K562 (cell line): ENCODE measurements at regions not wholly inside any gene's neighbourhood (a gene's known extent, or its start where the extent isn't known, plus 50 kb on each side); places are given as distances from the start of the nearest gene placed in this dataset.

ENCODE experiments used
- ESRRA ChIP-seq: fragments of 450-650 bp; IDR thresholded peaks from 2 replicates; pipeline ENCODE4 v1.6.1; 2014; ENCODE audit warnings: low read depth, mild to moderate bottlenecking, moderate library complexity, borderline replicate concordance
- SMAD1 ChIP-seq: fragments of 150-350 bp; IDR thresholded peaks from 2 replicates; pipeline ENCODE4 v1.6.1; 2014; ENCODE audit warnings: low read length, low read depth; ENCODE audit not compliant: partially characterized antibody
- ZBTB43 ChIP-seq: sonication (generic); formaldehyde crosslinking; IDR thresholded peaks from 2 replicates; pipeline ENCODE4 v1.8.0; 2023; ENCODE audit warnings: mild to moderate bottlenecking, missing genetic modification reagents
- ZNF143 ChIP-seq: sonication (generic); formaldehyde crosslinking; IDR thresholded peaks from 2 replicates; pipeline ENCODE4 v1.9.0; 2022; ENCODE audit warnings: mild to moderate bottlenecking, missing genetic modification reagents
- ZNF639 ChIP-seq, 2 experiments: fragments of 200-800 bp in 1 of 2; sonication (Bioruptor generic) in 1 of 2; sonication (generic) in 1 of 2; formaldehyde crosslinking in 1 of 2; IDR thresholded peaks in 1 of 2; conservative IDR thresholded peaks in 1 of 2; 2 replicates each; pipeline versions ENCODE4 v1.5.0 to v1.6.1; 2016 to 2020; ENCODE audit warnings: missing compliant biosample characterization in 1 of 2, missing genetic modification characterization in 1 of 2, missing genetic modification reagents in 1 of 2
- TF ChIP-seq, protein P1 (sequence below), 2 experiments: IDR thresholded peaks in 1 of 2; conservative IDR thresholded peaks in 1 of 2; 2 replicates each; pipeline ENCODE4 v1.6.1; 2016; ENCODE audit warnings: low read depth in 2 of 2, mild to moderate bottlenecking in 1 of 2, missing compliant biosample characterization in 1 of 2, missing genetic modification characterization in 1 of 2, moderate library complexity in 1 of 2
- TF ChIP-seq, protein P2 (sequence below): sonication (generic); formaldehyde crosslinking; IDR thresholded peaks from 2 replicates; pipeline ENCODE4 v1.8.0; 2022; ENCODE audit warnings: missing genetic modification reagents, mild to moderate bottlenecking, borderline replicate concordance
- TF ChIP-seq, protein P3 (sequence below): fragments of 450-650 bp; IDR thresholded peaks from 2 replicates; pipeline ENCODE4 v1.6.1; 2016; ENCODE audit warnings: low read depth

GRCh38 chr5:58258984-58259684 is 200.8 kb downstream of the PLK2 start:
- TF ChIP-seq SMAD1 (no peak), ZBTB43 (no peak), ESRRA (no peak), ZNF639 (CRISPR knock-in tag; conservative IDR thresholded peaks at IDR 0.05 in 1 of 2, IDR thresholded peaks at IDR 0.05 in 1 of 2) (no peak), ZNF143 (CRISPR knock-in tag) (no peak)
- TF ChIP-seq, protein P1, sequence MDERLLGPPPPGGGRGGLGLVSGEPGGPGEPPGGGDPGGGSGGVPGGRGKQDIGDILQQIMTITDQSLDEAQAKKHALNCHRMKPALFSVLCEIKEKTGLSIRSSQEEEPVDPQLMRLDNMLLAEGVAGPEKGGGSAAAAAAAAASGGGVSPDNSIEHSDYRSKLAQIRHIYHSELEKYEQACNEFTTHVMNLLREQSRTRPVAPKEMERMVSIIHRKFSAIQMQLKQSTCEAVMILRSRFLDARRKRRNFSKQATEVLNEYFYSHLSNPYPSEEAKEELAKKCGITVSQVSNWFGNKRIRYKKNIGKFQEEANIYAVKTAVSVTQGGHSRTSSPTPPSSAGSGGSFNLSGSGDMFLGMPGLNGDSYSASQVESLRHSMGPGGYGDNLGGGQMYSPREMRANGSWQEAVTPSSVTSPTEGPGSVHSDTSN (CRISPR knock-in tag; IDR thresholded peaks at IDR 0.05; ENCODE audit: low read depth): no peak
- TF ChIP-seq, protein P1 (tag; conservative IDR thresholded peaks at IDR 0.05; ENCODE audit: low read depth): no peak
- TF ChIP-seq, protein P2, sequence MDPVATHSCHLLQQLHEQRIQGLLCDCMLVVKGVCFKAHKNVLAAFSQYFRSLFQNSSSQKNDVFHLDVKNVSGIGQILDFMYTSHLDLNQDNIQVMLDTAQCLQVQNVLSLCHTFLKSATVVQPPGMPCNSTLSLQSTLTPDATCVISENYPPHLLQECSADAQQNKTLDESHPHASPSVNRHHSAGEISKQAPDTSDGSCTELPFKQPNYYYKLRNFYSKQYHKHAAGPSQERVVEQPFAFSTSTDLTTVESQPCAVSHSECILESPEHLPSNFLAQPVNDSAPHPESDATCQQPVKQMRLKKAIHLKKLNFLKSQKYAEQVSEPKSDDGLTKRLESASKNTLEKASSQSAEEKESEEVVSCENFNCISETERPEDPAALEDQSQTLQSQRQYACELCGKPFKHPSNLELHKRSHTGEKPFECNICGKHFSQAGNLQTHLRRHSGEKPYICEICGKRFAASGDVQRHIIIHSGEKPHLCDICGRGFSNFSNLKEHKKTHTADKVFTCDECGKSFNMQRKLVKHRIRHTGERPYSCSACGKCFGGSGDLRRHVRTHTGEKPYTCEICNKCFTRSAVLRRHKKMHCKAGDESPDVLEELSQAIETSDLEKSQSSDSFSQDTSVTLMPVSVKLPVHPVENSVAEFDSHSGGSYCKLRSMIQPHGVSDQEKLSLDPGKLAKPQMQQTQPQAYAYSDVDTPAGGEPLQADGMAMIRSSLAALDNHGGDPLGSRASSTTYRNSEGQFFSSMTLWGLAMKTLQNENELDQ (CRISPR knock-in tag): no peak
- TF ChIP-seq, protein P3, sequence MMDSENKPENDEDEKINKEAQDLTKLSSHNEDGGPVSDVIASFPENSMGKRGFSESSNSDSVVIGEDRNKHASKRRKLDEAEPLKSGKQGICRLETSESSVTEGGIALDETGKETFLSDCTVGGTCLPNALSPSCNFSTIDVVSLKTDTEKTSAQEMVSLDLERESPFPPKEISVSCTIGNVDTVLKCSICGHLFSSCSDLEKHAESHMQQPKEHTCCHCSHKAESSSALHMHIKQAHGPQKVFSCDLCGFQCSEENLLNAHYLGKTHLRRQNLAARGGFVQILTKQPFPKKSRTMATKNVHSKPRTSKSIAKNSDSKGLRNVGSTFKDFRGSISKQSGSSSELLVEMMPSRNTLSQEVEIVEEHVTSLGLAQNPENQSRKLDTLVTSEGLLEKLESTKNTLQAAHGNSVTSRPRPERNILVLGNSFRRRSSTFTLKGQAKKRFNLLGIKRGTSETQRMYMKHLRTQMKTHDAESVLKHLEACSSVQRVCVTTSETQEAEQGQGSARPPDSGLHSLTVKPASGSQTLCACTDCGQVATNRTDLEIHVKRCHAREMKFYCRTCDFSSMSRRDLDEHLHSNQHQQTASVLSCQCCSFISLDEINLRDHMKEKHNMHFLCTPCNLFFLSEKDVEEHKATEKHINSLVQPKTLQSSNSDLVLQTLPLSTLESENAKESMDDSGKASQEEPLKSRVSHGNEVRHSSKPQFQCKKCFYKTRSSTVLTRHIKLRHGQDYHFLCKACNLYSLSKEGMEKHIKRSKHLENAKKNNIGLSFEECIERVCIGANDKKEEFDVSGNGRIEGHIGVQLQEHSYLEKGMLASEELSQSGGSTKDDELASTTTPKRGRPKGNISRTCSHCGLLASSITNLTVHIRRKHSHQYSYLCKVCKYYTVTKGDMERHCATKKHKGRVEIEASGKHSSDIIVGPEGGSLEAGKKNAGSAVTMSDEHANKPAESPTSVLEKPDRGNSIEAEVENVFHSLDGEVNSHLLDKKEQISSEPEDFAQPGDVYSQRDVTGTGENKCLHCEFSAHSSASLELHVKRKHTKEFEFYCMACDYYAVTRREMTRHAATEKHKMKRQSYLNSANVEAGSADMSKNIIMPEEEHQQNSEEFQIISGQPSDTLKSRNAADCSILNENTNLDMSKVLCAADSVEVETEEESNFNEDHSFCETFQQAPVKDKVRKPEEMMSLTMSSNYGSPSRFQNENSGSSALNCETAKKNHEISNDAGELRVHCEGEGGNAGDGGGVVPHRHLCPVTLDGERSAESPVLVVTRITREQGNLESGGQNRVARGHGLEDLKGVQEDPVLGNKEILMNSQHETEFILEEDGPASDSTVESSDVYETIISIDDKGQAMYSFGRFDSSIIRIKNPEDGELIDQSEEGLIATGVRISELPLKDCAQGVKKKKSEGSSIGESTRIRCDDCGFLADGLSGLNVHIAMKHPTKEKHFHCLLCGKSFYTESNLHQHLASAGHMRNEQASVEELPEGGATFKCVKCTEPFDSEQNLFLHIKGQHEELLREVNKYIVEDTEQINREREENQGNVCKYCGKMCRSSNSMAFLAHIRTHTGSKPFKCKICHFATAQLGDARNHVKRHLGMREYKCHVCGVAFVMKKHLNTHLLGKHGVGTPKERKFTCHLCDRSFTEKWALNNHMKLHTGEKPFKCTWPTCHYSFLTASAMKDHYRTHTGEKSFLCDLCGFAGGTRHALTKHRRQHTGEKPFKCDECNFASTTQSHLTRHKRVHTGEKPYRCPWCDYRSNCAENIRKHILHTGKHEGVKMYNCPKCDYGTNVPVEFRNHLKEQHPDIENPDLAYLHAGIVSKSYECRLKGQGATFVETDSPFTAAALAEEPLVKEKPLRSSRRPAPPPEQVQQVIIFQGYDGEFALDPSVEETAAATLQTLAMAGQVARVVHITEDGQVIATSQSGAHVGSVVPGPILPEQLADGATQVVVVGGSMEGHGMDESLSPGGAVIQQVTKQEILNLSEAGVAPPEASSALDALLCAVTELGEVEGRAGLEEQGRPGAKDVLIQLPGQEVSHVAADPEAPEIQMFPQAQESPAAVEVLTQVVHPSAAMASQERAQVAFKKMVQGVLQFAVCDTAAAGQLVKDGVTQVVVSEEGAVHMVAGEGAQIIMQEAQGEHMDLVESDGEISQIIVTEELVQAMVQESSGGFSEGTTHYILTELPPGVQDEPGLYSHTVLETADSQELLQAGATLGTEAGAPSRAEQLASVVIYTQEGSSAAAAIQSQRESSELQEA: no peak
